KOPT-K1 (cell line): ENCODE measurements at regions not wholly inside any gene's neighbourhood (a gene's known extent, or its start where the extent isn't known, plus 50 kb on each side); places are given as distances from the start of the nearest gene placed in this dataset.

Experiments used
- H3K27ac ChIP-seq: fragments of 200-600 bp; sonication (generic); 2 replicates; pipeline ENCODE4 v1.5.1; 2016; ENCODE audit warnings: antibody characterized with exemption, mild to moderate bottlenecking, low read depth, low read length; ENCODE audit not compliant: poor library complexity, severe bottlenecking
- H3K36me3 ChIP-seq: fragments of 200-600 bp; sonication (generic); 2 replicates; pipeline ENCODE4 v1.5.1; 2017; ENCODE audit warnings: antibody characterized with exemption, mild to moderate bottlenecking, low read length, moderate library complexity; ENCODE audit not compliant: insufficient read depth
- H3K9me3 ChIP-seq: fragments of 200-600 bp; sonication (generic); 2 replicates; pipeline ENCODE4 v1.5.1; 2017; ENCODE audit warnings: antibody characterized with exemption, low read length, mild to moderate bottlenecking; ENCODE audit not compliant: insufficient read depth, poor library complexity, severe bottlenecking

DNA sequence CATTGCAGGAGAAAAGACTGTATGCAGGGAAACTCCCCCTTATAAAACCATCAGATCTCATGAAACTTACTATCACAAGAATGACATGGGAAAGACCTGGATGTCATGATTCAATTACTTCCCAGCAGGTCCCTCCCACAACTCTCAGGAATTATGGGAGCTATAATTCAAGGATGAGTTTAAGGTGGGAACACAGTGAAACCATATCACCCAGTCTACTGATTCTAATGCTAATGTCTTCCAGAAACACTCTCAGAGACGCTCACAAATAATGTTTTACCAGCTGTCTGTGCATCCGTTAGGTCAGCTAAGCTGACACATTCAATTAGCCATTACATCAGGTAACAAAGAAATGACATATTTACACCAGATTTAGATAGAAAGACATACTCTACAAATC, 637.9 kb downstream of the NLGN4Y start:
- no peaks in the 10 kb centered on the region for H3K36me3 ChIP-seq
- no peaks in the 10 kb centered on the region for H3K9me3 ChIP-seq

DNA sequence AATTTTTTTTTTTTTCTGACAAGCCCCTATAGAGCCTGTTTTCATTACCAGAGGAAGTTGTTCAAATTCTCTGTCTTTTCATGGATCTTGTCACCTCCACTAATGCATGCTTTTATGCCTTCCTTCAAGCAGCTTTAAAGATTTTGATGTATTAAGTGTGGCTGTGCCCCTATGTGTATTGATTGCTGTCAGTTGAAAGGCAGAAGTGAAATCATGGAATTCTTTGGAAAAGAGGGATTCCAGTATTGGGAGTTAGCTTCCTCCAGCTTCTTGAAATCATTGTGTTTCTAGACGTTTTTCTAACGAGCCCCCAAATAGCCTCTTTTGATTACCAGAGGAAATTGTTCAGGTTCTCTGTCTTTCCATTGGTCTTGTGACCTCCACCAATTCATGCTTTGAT, 655.6 kb downstream of the NLGN4Y start:
- Histone ChIP-seq H3K27ac (no peak overlapping the region), H3K36me3 (no peaks in the 10 kb centered on the region)

More for the DNA sequence above, 637.9 kb downstream of the NLGN4Y start:
- H3K27ac ChIP-seq: no peak overlapping the region

DNA sequence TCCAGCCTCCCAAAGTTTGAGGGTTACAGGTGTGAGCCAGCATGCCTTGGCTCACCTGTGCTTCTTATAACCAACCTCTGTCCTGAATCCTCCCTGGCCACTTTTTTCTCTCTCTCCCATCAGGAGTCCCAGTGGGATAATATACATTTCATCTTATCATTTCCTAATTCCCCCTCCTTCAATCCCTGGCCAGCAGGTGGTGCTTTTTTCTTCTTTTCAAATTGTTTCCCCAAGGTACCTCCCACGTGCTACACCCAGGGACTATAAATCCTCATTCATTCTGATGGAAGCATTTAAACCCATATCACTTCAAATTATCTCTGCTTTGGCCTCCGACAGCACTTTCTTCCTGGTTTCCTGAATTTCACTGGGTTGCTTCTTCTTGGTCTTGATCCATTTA, 704.7 kb downstream of the NLGN4Y start:
- Histone ChIP-seq H3K36me3 (no peaks in the 10 kb centered on the region), H3K27ac (no peak overlapping the region), H3K9me3 (no peaks in the 10 kb centered on the region)

More for the DNA sequence above, 655.6 kb downstream of the NLGN4Y start:
- no peaks in the 10 kb centered on the region for H3K9me3 ChIP-seq

DNA sequence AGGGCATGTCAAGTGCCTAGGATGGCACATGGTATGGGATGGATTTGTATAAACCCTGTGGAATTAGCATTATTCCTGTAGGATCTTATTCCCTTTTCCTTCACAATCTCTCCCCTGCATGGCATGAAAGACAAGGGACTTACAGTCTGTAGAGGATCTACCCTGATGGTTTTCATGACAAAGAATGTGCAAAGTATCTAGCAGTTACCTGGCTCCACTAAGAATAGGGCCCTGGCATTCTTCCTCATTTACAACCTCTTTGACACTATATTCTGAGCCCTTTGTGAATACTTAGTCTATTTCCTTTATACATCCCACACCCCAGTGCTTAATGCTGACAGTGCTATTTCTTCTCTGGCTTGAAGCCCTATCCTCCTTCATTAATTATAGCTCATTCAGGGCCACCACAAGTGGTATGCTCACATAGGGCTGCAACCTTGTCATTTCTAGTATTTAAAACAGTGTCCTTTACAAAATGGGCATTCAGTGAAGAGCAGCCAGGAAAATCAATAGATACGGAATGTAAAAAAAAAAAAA, 715.3 kb downstream of the NLGN4Y start:
- no peaks in the 10 kb centered on the region for H3K9me3 ChIP-seq
- H3K27ac ChIP-seq: no peak overlapping the region
- H3K36me3 ChIP-seq: no peaks in the 10 kb centered on the region

DNA sequence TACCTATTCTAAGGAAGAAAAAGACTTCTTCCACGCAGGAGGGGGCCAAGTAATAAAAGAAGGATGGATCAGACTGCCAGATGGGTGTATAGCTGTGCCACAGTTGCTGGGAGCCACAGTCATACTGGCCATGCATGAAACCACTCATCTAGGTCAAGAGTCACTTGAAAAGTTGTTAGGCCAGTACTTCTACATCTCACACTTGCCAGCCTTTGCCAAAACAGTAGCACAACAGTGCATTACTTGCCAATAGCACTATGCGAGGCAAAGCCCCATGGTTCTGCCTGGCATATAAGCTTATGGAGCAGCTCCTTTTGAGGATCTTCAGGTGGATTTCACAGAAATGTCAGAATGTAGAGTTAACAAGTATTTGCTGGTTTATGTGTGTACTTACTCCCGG, 735.0 kb downstream of the NLGN4Y start:
- no peak overlapping the region for H3K27ac ChIP-seq
- H3K36me3 ChIP-seq: no peaks in the 10 kb centered on the region
- H3K9me3 ChIP-seq: no peaks in the 10 kb centered on the region

DNA sequence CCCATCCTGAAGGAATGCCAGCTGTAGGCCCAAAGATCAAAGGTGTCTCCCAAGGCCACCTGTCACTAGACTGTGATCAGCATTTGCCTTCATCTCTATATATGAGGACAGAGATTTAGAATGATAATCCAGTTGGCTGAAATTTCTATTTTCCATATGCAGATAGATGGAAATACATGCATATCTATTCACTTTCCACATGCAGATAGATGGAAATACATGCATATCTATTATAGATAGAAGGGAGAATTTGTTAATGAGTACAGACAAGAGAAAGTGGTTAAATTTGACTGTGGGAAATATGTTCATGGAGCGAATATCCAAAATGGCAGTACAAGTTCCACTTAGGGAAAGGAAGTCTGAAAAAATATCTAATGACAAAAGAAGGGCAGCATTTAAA, 762.2 kb downstream of the NLGN4Y start:
- Histone ChIP-seq H3K27ac (no peak overlapping the region), H3K9me3 (no peaks in the 10 kb centered on the region), H3K36me3 (no peaks in the 10 kb centered on the region)

DNA sequence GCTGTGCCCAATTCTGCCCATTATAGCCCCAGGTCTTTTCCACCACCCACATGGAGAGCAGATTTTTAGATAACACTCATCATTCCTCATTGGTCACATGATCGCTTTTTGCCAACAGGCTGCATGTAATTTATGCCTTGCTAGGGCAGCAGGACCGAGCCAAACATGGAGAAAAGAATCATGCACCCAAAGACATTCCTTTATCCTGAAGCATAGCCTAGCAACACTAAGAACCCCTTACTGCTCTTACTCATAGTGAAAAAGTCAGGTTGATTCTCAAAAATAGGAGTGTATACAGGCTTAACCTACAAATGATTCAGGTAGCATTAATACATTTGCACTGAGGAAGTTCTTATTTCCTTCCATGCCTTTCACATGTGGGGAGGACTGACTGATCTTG, 765.5 kb downstream of the NLGN4Y start:
- H3K9me3 ChIP-seq: no peaks in the 10 kb centered on the region
- no peak overlapping the region for H3K27ac ChIP-seq
- no peaks in the 10 kb centered on the region for H3K36me3 ChIP-seq

DNA sequence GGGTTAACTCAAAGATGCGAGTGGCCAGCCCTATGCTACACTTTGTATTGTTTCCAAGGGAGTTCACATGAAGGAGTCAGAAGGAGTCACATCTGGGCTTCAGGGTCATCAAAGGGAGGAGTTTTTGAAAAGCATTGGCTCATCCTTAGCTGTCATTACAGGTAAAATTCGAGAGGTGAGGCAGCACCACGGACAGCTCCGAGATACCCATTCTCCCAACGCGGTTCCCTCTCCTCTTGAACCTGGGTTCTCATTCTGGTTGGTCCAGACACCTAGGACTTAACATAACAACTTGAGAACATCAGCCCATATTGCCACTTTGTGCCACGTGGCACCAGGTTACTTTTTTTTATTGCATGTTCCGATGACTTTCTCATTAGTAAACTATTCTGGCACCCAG, 768.6 kb downstream of the NLGN4Y start:
- no peak overlapping the region for H3K27ac ChIP-seq
- no peaks in the 10 kb centered on the region for H3K9me3 ChIP-seq
- no peaks in the 10 kb centered on the region for H3K36me3 ChIP-seq

DNA sequence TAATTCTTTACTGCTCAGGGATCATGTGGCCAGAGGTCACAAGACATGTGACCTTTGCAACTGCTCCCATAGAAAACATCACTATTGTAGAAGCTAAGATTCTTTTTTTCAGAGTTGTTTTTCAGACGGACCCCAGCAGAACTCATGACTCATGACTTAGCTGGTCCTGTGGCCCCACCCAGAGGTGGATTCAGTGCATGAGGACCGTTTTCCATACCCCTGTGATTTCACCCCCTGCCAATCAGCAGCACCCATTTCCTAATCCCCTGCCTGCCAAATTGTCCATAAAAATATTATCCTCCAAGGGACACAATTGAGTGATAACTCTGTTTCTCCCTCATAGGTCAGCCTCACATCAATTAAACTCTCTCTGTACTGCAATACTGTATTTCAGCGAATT, 777.5 kb downstream of the NLGN4Y start:
- H3K36me3 ChIP-seq: no peaks in the 10 kb centered on the region
- no peaks in the 10 kb centered on the region for H3K9me3 ChIP-seq
- H3K27ac ChIP-seq: no peak overlapping the region

DNA sequence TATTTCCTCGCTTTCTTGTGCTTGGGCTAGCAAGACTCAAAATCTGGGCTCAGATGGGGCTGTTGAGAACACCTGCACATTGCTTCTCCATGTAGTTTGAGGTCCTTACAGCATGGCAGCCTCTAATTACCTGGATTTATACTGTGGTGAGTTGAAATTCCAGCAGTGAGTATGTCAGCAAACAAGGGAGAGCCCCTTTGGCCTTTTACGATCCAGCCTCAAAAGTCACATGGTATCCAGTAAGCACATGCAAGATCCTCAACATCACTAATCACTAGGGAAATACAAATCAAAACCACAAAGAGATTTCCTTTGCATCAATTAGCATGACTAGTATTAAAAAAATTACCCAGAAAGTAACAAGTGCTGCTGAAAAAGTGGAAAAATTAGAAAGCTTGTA, 787.8 kb downstream of the NLGN4Y start:
- Histone ChIP-seq H3K36me3 (no peaks in the 10 kb centered on the region), H3K27ac (no peak overlapping the region), H3K9me3 (no peaks in the 10 kb centered on the region)

DNA sequence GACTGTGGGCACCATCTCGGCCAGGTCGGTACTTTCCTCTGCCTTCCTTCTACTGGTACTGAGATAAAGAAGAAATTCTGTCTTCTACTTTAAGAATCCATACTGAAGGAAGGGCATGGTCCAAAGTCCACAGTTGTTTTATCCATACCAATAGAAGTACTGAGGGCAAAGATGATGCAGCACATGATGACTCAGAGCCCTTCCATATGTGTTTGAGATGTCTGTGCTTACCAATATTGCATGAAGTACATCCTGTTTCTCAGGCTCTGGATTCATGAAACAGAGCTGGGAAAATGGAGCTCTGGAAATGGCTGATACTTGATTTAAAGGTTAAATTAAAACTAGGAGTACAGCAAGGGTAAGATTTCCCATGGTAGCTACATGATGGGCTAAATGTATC, 799.9 kb downstream of the NLGN4Y start:
- Histone ChIP-seq H3K36me3 (no peaks in the 10 kb centered on the region), H3K9me3 (peaks cover 7% of the 10 kb centered on the region), H3K27ac (no peak overlapping the region)

DNA sequence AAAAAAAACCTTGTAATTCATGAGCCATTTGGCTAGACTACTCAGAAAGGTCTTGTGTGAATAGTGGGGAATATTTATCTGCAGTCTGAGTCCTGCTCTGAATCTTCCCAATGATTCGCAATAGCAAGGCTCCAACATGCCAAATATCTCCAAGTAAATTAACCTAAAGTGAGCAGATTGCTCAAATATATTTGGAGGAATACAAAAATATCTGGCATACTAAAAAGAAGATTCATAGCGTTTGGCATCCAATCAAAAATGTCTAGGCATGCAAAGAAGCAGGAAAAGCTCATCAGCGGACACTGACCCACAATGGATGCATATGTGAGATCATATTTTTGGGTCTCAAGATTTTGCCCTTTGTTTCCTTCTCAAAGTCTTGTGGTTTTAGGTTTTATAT, 800.9 kb downstream of the NLGN4Y start:
- Histone ChIP-seq H3K9me3 (peaks cover 7% of the 10 kb centered on the region), H3K27ac (no peak overlapping the region), H3K36me3 (no peaks in the 10 kb centered on the region)

DNA sequence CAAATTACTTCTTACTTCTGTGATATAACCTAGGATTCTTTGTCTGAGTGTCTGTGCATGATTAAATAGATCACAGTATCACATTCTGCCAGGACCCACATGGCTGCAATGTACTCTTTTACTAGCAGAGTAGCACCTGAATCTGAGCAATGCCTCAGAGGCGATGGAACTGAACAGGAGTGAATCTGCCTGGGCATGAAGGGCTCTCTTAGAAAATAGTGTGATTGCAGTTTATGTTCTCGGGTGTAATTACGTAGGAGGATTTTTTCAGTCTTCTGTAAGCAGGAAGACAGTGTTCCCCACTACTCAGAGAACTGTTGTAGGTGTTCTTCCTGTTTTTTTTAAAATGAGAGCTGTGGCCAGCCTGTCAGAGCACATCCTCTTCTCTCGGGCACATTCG, 802.3 kb downstream of the NLGN4Y start:
- H3K9me3 ChIP-seq: peaks cover 7% of the 10 kb centered on the region

DNA sequence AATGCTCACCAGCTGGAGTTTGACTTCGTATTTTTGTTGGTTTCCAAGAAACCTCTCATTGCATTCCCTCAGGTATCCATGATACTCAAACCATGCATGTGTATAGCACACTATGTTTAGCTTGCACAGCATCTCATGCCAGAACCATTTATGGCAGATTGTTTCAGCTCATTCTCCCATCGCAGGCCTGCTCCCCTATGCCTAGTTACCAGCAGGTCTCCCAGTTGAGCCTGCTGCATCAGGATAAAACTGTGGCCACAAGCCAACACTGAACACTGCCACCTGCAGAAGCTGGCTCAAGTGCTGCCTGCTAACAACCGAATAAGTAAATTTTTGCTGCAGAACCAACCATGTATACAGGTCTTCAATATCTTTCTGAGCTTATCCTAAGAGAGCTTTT, 804.5 kb downstream of the NLGN4Y start:
- no peak overlapping the region for H3K27ac ChIP-seq
- no peaks in the 10 kb centered on the region for H3K9me3 ChIP-seq
- no peaks in the 10 kb centered on the region for H3K36me3 ChIP-seq

More for the DNA sequence above, 802.3 kb downstream of the NLGN4Y start:
- no peak overlapping the region for H3K27ac ChIP-seq
- H3K36me3 ChIP-seq: no peaks in the 10 kb centered on the region

DNA sequence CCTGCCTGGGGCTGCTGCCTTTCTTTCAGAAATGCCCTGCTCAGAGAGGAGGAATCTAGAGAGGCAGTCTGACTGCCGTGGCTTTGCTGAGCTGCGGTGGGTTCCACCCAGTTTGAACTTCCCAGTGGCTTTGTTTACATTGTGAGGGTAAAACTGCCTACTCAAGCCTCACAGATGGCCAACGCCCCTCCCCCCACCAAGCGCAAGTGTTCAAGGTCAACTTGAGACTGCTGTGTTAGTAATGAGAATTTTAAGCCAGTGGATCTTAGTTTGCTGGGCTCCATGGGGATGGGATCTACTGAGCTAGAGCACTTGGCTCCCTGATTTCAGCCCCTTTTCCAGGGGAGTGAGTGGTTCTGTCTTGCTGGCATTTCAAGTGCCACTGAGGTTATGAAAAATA, 819.2 kb downstream of the NLGN4Y start:
- H3K27ac ChIP-seq: no peak overlapping the region
- H3K36me3 ChIP-seq: no peaks in the 10 kb centered on the region
- no peaks in the 10 kb centered on the region for H3K9me3 ChIP-seq

DNA sequence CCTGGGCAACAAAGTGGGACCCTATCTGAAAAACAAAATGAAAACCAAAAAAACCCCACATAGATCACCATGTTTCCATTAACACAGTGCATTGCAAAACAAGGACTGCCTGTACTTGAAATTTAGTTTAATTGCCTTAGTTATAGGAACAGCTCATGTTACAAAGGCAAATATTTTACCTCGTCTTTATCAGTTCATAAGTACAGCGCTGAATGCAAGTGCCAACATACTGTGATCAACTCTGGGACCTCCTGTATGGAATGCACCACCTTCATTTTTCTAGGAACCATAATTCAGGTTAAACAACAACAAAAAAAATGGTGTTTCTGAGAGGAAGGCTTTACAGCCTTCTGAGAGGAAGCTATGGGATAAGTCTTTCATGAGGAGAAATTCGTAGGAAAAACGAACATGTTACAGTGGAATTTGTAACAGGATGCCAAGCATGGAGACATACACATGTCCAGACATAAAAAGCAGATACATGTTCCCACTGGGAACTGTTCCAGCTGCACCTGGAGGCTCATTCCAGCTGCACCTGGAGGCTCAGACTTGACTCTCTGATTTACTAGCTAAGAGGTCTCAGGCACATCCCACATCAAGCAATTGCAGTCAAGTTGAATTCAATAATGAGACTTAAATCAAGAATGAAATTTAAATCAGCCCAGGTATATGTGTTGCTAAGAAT, 821.3 kb downstream of the NLGN4Y start:
- no peaks in the 10 kb centered on the region for H3K36me3 ChIP-seq
- H3K27ac ChIP-seq: no peak overlapping the region
- no peaks in the 10 kb centered on the region for H3K9me3 ChIP-seq
